Umbilical cord (tissue), 1 donor: ENCODE measurements at regions not wholly inside any gene's neighbourhood (a gene's known extent, or its start where the extent isn't known, plus 50 kb on each side); places are given as distances from the start of the nearest gene placed in this dataset.

Source experiments
- DNase-seq: peaks from one replicate; pipeline ENCODE4 v3.0.0-alpha.2; 2015; ENCODE audit warnings: low spot score

- no peak for DNase-seq
Observed at GRCh38 chr4:165720411-165721082, 152.5 kb upstream of the TLL1 start.

- no peak for DNase-seq
Observed at GRCh38 chr4:165721815-165722214, 151.2 kb upstream of the TLL1 start.

- DNase-seq, result no peak
Observed at GRCh38 chr4:165723051-165723795, 149.8 kb upstream of the TLL1 start.

GRCh38 chr4:165724786-165725185, 148.3 kb upstream of the TLL1 start:
- DNase-seq, result no peak

DNA sequence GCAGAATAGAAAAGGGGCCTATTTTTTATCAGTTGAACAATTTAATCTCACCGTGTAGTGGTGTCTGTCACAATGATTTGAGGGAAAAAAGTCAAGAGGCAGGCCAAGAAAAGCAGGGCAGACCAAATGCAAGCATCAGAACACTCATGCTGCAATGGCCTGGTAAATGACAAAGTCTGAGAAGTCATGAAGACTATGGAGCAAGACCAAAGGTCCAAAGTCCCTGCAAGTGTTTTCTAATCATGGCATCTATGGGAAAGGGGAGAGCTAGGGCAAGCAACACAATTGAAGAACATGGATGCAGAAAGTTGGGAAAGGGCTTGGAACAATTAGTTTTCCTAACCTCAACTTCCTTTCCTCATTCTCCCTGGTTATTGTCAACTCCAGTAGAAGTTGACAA, 147.7 kb upstream of the TLL1 start:
- no peak for DNase-seq

DNA sequence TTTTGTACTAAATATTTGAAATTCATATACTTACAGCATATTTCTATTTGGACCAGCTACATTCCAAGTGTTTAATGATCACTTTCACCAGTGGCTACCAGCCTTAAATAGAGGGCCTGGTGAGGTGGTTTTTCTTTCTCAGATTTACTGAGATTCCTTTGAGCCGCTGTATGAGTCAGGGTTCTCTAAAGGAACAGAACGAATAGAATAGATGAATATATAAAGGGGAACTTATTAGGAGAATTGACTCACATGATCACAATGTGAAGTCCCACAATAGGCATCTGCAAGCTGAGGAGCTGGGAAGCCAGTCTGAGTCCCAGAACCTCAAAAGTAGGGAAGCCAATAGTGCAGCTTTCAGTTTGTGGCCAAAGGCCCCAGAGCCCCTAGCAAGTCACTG, 146.2 kb upstream of the TLL1 start:
- DNase-seq, result no peak

- no peak for DNase-seq
Observed at GRCh38 chr4:165737309-165737972, 135.6 kb upstream of the TLL1 start.

GRCh38 chr4:165738571-165738970, 134.5 kb upstream of the TLL1 start:
- DNase-seq, result peak; percentile 65

GRCh38 chr4:165740911-165741310, 132.1 kb upstream of the TLL1 start:
- DNase-seq, result no peak

GRCh38 chr4:165743422-165743821, 129.6 kb upstream of the TLL1 start:
- no peak for DNase-seq

GRCh38 chr4:165744370-165744769, 128.7 kb upstream of the TLL1 start:
- DNase-seq, result no peak

DNA sequence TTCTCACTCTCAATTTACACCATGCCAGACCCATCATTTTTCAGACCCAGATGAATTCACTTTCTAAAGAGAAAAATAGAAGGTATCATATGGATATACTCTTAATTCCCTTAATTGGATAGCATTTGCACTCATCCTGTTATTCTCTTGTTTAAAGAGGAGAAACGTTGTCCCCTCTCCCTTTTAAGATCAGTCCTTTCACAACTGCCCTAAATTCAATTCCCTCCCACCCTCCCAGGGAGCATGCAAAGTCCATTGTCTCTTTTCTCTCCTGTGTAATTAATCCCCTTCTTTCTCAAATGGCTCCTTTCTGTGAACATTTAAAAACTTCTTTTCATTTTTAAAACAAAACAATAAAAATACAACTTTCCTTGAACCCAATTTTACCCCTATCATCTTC, 124.7 kb upstream of the TLL1 start:
- DNase-seq, result no peak

DNA sequence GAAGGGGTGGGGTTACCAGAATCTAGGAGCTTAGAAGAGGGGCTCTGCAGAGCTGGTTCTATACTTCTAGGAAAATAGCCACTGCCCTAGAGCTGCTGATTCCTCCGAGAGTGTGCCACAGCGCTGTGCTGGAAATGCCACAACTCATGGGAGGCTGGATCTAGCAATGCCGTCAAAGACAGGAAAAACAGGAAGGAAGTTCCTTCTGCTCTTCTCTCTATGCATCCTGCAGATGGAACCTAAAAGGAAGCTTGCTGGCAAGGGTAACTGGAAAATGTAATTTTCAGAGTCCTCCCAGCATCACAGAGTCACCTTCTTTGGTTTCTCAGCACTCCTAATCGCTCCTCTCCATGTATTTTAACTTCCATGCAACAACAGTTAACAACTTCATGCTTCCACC, 121.2 kb upstream of the TLL1 start:
- DNase-seq, result no peak

DNA sequence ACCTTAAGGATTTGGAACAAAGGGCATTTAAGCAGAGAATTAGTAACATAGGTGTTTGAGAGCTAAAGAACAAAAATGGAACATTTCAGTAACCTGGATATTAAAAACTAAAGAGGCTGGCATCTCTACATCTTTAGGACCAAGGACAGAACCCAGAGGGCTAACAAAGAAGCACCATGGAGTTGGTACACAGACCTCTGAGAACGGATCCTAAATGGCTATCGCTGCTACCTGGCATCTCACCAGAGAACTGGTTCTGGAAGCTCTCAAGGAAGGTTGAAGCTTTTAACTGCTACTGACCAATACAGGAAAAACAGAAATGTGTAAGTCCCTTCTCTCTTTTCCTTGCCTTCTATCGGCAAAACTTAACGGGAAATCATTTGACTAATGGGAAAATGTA, 118.4 kb upstream of the TLL1 start:
- no peak for DNase-seq

DNA sequence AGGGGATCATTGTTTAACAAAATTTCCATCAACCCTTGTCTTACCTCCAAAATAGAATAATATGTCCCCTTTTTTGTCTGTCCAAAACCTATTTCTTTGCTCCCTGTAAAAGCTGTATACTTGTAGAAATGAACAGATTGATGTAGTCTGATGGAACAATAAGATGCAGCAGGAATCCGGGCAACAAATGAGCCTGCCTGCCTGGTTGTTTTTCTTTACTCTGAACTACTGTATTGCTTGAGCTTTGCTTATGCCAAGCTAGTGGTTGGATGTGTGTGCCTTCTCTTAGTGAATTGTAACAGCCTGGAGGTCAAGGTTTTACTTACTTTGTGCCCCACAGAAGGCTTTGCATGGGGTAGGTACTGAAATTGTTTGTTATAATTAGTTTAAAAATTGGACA, 116.2 kb upstream of the TLL1 start:
- no peak for DNase-seq

GRCh38 chr4:165757451-165757850, 115.6 kb upstream of the TLL1 start:
- no peak for DNase-seq

GRCh38 chr4:165758086-165758485, 115.0 kb upstream of the TLL1 start:
- peak; percentile 13 for DNase-seq

DNA sequence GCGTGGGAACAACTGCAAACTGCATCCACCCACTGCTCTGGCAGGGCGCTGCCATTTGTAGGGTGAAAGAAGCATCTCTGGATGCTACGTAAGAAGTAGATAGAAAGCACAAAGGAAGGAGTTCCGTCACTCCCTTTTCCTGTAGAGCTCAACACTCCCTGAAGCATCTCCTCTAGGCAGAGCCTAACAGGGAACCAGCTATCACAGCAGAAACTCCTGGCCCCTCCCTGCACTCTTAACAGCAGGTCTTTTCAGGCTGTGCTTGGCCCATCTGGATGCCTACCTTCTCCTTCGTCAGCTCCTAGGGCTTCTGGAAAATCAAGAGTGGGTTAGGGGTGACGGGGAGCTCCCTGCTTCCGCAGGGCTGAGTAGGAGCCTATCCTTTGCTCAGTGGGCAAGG, 112.9 kb upstream of the TLL1 start:
- DNase-seq, result no peak

DNA sequence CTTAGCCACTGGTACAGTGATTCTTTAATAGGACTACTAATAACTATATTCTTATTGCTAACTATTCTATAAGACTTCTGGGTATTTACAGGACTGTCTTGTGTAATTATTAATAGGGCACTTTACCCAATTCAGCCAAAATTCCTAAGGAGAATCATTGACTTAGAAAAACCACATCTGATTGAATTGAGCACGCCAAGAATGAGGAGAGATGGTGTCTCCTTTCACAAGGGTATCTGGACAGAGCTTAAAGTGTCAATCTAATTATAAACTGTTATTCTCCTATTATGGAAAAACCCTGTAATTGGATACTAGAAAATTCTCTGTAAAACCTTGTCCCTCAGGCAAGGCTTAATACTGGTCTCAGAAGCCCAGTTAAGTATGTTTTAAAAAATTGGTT, 111.1 kb upstream of the TLL1 start:
- no peak for DNase-seq

GRCh38 chr4:165763640-165764039, 109.4 kb upstream of the TLL1 start:
- no peak for DNase-seq

- DNase-seq, result no peak
Observed at GRCh38 chr4:165765053-165765452, 108.0 kb upstream of the TLL1 start.

GRCh38 chr4:165766018-165766417, 107.0 kb upstream of the TLL1 start:
- DNase-seq, result peak; percentile 20

GRCh38 chr4:165766976-165767375, 106.1 kb upstream of the TLL1 start:
- DNase-seq, result no peak
